ENCODE measurements at regions not wholly inside any gene's neighbourhood (a gene's known extent, or its start where the extent isn't known, plus 50 kb on each side); places are given as distances from the start of the nearest gene placed in this dataset.

- TF ChIP-seq POLR2A (IDR thresholded peaks at IDR 0.05; ENCODE audit: low read length), result no peak
- no peak for TF ChIP-seq GATA1 (IDR thresholded peaks at IDR 0.05; ENCODE audit: low read depth, low read length)
Measured at GRCh38 chr15:93179700-93180102, 90.7 kb upstream of the RGMA start.

Data from erythroblast (primary cell).